Activated CD4-positive, alpha-beta T cell treated with anti-CD3 and anti-CD28 coated beads, Interleukin-2, Interleukin-6, amounts not matched to agents 100 ng/mL and 50 ng/mL, durations not matched to agents 16 hours and 8 hours (primary cell): ENCODE measurements at regions not wholly inside any gene's neighbourhood (a gene's known extent, or its start where the extent isn't known, plus 50 kb on each side); places are given as distances from the start of the nearest gene placed in this dataset.

ENCODE experiments used
- DNase-seq: peaks from one replicate; pipeline ENCODE4 v3.0.0-alpha.2; 2020

- no peak for DNase-seq
These were observed 173.7 kb downstream of the AREG start for GRCh38 chr4:74618659-74619058.

DNA sequence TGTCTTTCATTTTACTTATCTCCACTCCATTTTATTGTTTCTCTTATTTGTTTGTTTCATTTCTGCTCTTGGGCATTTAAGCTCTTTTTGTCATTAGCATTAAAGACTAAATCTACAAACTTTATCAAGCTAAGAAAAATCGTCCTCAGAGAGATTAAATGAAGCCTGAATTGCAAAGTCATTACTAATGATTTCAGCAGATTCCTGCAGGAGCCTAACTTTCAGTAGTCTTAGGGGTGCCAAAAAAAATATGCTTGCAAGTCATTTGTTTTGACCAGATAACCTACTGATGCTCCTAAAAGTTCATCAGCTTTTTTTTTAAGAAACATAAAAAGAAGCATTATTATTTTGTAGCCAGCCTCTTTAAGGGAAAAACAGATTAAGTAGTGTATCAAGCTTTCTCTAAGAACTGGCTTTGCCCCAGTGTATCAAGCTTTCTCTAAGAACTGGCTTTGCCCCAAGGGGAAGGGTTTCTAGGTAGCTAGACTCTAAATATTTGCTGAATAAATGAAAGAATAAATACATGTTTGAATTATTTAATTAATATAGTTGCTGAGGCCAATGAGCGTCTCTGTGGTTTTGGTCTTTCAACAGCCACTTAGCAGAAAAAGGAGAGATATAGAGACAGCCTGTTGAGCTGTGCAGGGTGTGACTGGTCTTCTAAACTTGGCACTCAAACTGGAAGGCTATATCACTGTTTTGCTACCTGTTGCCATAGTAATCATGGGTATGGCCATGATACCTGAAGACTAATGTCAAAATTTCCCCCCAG lies 174.2 kb downstream of the BTC start:
- no peak for DNase-seq

GRCh38 chr4:74621616-74622015 lies 172.7 kb downstream of the BTC start:
- no peak for DNase-seq

DNA sequence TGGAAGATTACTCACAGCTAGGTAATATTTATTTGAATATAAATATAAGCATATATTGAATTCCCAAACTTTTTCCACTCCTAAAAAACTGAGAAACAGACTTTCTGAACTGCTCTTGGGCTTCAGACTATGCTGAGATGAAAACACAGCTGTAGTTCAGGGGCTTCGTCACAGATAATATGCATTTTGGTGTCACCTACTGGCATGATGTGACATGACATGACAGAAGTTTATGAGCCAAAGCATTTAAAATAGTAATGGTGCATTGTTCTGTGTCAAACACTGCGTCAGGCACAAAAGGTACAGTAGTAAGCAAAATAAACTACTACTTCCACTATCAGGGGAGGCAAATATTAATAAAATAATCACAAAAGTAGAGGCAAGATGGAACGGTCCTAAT lies 171.3 kb downstream of the BTC start:
- DNase-seq = peak; percentile 11

DNA sequence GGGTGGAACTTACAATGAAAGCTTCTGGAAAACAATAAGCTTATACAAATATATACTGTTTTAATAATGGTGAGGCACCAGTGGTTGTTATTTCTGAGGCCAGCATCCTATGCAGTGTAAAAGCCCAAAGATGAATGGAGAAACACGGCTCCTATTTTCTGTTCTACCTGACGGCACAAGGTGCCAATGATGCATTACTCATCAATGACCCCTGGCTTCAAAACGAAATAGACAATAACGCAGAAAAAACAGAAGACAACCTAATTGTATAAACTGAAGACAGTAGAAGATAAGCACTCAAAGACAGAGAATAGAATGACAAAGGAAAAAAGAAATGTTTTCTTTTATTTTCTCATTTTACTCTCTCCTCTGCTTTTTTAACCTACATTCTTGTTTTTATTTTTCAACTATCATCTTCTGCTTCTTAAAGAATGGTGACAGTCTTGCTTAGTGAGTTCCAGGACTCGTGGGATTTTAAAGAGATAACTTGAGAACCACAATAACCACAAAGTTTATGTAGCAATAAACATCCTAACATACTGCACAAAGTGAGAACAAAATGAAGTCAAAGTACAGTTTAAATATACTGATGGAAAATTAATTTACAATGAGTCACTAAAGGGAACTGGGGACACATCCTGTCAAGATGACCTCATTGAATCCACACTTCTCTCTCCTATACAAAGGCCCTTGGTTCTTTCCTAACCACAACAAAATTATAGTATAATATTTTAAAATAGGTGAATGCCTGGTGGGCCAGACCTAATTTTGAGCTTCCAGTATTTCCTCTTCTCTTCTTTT lies 169.8 kb downstream of the BTC start:
- DNase-seq = no peak

DNA sequence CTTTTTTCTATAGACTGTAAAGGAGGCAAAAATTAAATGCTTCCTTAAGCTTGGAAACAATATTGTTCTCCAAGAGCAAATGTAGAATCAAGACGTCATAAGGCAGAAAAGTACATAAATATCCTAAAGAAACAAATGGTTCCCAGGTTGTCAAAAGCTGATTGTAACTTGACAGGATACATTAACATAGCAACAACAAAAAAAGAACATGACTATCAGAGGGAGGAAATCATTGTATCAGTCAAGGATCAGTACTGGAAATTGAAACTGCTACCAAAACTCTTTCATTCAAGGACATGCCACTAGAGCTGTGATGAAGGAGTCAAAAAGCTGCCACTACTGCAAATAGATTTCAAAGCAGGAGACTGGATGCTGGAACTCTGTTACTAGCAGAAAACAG lies 168.3 kb downstream of the BTC start:
- no peak for DNase-seq

DNA sequence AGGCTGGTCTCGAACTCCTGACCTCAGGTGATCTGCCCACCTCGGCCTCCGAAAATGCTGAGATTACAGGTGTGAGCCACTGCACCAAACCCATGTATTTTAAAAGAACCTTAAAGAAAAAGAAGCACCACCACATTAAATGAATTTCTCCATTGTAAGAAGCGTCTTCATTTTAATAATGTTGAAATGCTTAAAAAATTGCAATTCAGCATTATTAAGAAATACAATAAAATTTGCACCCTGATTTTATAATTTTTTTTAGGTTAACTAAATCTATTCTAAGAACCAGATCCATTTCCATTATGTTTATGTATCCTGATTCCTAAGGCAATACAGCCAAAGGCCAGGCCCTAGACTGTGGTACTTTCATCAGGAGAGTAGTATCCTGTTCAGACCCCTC lies 167.2 kb downstream of the BTC start:
- no peak for DNase-seq

- no peak for DNase-seq
These were observed 166.8 kb downstream of the BTC start for GRCh38 chr4:74627504-74627903.

- no peak for DNase-seq
These were observed 165.3 kb downstream of the BTC start for GRCh38 chr4:74628852-74629620.

GRCh38 chr4:74630551-74630950 lies 163.8 kb downstream of the BTC start:
- no peak for DNase-seq

DNA sequence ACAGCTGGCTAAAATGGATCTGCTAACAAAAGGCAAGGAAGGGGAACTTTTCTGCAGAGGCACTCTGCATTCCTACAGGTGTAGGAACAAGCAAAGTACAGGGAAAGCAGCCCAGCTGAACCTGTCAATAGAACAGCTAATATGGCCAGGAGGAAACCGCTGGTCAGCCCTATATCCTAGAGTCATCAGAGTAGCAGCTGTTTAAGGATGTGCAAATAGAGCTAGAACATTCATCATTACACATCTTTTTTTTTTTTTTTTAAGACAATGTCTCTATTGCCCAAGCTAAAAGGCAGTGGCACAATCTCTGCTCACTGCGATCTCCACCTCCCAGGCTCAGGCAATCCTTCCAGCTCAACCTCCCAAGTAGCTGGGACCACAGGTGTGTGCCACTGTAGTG lies 163.0 kb downstream of the BTC start:
- no peak for DNase-seq

DNA sequence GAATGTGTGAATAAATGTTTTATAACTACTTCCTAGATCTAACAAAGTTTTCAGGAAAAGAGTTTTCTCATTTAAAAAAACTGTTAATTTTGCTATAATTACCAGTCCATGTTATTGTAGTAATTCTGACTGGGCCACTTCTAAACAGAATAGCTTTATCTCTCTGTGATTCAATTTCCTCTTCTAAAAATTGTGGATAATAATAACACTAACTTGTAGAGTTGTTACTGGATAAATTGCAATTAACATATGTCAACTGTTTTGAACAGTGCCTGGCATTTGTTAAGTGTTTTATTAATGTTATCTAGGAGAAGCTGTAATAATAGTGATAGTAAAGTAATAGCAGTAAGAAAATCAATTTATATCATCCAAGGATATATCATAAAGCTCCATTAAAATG lies 162.3 kb downstream of the BTC start:
- no peak for DNase-seq

DNA sequence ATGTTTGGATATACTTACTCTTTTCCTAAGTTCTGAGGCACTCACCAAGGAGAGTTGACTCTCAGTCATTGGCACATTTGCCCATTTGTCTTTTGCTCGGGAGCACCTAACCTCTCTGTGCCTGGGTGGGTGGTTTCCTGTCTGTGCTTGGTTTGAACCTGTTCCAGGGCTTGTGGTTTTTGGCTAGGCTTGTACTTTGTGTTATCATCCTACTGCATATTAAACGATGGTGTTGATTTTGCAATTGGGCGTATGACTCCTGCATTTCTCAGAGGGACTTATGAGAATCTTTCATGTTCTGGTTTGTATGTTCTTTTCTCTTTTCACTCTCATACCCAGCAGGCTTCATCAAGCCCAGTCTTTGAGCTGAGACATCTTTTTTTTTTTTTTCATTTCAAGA lies 161.7 kb downstream of the BTC start:
- peak; percentile 10 for DNase-seq

GRCh38 chr4:74635074-74635473 lies 159.2 kb downstream of the BTC start:
- DNase-seq = no peak

GRCh38 chr4:74635490-74636123 lies 158.7 kb downstream of the BTC start:
- DNase-seq = no peak

GRCh38 chr4:74638001-74638400 lies 156.3 kb downstream of the BTC start:
- DNase-seq = no peak

DNA sequence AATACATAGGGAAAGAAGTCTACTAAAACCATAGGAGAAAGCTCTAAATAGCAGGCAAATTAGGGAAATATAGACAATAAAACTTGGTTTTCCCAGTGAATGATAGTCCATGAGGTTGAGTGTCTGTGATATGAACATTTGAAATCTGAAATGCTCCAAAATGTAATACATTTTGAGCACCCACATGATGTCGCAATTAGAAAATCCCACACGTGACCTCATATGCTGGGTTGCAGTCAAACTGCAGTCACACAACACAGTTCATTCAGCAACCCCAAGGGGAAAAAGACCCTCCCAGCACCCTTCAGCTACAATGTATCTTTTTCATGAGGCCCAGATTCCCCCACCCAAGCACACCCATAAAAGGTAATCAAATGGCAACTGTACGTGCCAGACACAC lies 155.6 kb downstream of the BTC start:
- no peak for DNase-seq

DNA sequence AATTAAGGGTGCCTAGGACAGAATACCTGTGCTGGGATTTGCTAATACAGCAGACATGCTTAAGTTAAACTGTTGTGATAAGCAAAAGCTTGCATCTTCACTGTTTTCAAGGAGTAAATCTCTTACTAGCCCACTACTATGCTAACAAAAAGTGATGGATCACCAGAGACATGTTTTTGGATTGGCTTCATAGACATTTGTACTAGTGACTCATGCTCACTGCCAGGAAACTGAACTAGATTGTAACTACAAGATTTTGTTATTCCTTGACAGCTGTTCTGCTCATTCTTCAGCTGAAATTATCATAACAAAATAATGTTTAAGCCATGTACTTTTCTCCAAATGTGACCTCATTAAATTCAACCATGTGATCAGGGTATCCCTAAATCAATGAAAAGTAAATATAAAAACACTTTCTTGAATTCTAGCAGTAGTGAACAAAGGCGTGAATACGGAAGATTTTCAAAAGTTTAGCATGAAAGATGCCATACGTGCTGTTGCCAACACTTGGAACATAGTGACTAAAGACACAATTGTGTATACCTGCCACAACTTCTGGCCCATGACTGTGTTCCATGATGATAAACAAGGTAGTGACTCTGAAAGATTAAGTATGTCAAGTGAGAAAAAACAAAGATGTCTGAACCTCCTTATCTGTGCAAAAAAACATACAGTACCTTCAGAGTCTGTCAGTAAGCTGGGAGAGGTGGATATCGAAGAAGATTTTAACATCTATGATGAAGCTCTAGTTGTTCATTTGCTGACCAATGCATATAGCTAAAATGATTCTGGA lies 154.0 kb downstream of the BTC start:
- no peak for DNase-seq

DNA sequence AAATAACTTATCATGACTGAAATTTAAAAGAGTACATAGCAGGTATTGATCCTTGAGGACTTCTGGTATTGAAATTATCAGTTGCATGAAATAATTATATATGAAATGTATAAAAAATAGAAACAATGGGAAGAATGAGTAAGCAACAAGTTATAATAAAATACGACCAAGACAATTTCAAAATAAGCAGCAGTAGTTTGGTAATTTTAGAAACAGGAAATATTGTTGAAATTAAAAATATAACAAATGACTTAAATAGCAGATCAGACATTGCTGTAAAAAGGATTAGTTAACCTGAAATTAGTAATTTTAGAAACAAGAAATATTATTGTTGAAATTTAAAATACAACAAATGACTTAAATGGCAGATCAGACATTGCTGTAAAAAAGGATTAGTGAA lies 152.3 kb downstream of the BTC start:
- no peak for DNase-seq

- DNase-seq = no peak
These were observed 145.1 kb downstream of the BTC start for GRCh38 chr4:74649193-74649592.

DNA sequence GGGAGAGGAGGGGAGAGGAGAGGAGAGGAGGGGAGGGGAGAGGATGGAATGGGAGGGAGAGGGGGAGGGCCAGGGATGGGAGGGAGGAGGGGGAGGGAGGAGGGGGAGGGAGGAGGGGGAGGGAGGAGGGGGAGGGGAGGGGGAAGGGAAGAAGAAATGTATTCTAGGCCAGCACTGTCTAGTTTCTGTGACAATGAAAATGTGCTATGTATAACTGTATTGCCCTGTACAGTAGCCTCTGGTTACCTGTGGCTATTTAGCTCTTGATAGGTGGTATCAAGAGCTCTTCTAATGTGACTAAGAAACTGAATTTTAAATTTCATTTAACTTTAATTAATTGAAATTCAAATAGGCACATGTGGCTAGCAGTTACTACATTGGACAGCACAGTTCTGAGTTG lies 143.1 kb downstream of the BTC start:
- no peak for DNase-seq
